ENCODE measurements at regions not wholly inside any gene's neighbourhood (a gene's known extent, or its start where the extent isn't known, plus 50 kb on each side); places are given as distances from the start of the nearest gene placed in this dataset.

DNA sequence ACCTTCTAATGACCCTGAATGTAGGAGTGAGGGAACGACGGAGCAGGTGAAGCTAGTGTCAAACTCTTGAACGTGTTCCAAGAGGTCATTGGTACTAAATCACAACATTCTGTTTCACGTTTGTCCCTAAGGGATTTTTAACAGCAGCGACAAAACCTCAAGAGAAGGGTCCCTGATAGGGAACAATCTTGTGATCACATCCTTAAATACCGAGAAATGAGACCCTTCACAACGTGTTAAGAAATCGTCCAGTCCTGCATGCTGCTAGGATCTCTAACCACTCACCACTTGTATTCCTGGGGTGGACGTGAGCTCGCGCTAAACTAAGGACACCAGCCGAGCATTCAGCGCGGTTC lies 134.1 kb upstream of the KRAS start:
- peak overlapping the region; percentile 99; the same call in 1 of the 2 replicates for H3K27ac ChIP-seq (ENCODE audit: low read depth)
- no peak for TF ChIP-seq ZNF114 (CRISPR knock-in tag; IDR thresholded peaks at IDR 0.05)
- no peak for TF ChIP-seq CREB1 (CRISPR knock-in tag; IDR thresholded peaks at IDR 0.05; ENCODE audit: low read depth)
- TF ChIP-seq, protein P1, sequence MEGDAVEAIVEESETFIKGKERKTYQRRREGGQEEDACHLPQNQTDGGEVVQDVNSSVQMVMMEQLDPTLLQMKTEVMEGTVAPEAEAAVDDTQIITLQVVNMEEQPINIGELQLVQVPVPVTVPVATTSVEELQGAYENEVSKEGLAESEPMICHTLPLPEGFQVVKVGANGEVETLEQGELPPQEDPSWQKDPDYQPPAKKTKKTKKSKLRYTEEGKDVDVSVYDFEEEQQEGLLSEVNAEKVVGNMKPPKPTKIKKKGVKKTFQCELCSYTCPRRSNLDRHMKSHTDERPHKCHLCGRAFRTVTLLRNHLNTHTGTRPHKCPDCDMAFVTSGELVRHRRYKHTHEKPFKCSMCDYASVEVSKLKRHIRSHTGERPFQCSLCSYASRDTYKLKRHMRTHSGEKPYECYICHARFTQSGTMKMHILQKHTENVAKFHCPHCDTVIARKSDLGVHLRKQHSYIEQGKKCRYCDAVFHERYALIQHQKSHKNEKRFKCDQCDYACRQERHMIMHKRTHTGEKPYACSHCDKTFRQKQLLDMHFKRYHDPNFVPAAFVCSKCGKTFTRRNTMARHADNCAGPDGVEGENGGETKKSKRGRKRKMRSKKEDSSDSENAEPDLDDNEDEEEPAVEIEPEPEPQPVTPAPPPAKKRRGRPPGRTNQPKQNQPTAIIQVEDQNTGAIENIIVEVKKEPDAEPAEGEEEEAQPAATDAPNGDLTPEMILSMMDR (conservative IDR thresholded peaks at IDR 0.05; ENCODE audit: low read depth in 2 of 2) = no peak
- TF ChIP-seq, protein P2, sequence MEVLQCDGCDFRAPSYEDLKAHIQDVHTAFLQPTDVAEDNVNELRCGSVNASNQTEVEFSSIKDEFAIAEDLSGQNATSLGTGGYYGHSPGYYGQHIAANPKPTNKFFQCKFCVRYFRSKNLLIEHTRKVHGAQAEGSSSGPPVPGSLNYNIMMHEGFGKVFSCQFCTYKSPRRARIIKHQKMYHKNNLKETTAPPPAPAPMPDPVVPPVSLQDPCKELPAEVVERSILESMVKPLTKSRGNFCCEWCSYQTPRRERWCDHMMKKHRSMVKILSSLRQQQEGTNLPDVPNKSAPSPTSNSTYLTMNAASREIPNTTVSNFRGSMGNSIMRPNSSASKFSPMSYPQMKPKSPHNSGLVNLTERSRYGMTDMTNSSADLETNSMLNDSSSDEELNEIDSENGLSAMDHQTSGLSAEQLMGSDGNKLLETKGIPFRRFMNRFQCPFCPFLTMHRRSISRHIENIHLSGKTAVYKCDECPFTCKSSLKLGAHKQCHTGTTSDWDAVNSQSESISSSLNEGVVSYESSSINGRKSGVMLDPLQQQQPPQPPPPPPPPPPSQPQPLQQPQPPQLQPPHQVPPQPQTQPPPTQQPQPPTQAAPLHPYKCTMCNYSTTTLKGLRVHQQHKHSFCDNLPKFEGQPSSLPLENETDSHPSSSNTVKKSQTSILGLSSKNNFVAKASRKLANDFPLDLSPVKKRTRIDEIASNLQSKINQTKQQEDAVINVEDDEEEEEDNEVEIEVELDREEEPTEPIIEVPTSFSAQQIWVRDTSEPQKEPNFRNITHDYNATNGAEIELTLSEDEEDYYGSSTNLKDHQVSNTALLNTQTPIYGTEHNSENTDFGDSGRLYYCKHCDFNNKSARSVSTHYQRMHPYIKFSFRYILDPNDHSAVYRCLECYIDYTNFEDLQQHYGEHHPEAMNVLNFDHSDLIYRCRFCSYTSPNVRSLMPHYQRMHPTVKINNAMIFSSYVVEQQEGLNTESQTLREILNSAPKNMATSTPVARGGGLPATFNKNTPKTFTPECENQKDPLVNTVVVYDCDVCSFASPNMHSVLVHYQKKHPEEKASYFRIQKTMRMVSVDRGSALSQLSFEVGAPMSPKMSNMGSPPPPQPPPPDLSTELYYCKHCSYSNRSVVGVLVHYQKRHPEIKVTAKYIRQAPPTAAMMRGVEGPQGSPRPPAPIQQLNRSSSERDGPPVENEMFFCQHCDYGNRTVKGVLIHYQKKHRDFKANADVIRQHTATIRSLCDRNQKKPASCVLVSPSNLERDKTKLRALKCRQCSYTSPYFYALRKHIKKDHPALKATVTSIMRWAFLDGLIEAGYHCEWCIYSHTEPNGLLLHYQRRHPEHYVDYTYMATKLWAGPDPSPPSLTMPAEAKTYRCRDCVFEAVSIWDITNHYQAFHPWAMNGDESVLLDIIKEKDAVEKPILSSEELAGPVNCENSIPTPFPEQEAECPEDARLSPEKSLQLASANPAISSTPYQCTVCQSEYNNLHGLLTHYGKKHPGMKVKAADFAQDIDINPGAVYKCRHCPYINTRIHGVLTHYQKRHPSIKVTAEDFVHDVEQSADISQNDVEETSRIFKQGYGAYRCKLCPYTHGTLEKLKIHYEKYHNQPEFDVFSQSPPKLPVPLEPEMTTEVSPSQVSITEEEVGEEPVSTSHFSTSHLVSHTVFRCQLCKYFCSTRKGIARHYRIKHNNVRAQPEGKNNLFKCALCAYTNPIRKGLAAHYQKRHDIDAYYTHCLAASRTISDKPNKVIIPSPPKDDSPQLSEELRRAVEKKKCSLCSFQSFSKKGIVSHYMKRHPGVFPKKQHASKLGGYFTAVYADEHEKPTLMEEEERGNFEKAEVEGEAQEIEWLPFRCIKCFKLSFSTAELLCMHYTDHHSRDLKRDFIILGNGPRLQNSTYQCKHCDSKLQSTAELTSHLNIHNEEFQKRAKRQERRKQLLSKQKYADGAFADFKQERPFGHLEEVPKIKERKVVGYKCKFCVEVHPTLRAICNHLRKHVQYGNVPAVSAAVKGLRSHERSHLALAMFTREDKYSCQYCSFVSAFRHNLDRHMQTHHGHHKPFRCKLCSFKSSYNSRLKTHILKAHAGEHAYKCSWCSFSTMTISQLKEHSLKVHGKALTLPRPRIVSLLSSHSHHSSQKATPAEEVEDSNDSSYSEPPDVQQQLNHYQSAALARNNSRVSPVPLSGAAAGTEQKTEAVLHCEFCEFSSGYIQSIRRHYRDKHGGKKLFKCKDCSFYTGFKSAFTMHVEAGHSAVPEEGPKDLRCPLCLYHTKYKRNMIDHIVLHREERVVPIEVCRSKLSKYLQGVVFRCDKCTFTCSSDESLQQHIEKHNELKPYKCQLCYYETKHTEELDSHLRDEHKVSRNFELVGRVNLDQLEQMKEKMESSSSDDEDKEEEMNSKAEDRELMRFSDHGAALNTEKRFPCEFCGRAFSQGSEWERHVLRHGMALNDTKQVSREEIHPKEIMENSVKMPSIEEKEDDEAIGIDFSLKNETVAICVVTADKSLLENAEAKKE (CRISPR knock-in tag; IDR thresholded peaks at IDR 0.05) = no peak
- no peaks in the 10 kb centered on the region for H3K9me3 Mint-ChIP-seq
- peak overlapping the region; percentile 85 for H3K4me2 ChIP-seq
- H3F3A ChIP-seq (replicated peaks; ENCODE audit: low read depth) = no peaks in the 10 kb centered on the region
- peaks cover 23% of the 10 kb centered on the region for H3K27me3 Mint-ChIP-seq (ENCODE audit: insufficient read depth, low read depth, poor library complexity)
- no peaks in the 10 kb centered on the region for H3K79me2 ChIP-seq (replicated peaks; ENCODE audit: insufficient read depth)
- ATAC-seq (no peak), DNase-seq (ENCODE audit: low spot score) (peak; percentile 10)
- peaks cover 15% of the 10 kb centered on the region for H3K4me1 Mint-ChIP-seq
- H3K36me3 ChIP-seq (ENCODE audit: insufficient read depth) = no peaks in the 10 kb centered on the region
- peak overlapping the region; percentile 99 for H3K27ac Mint-ChIP-seq
- peak overlapping the region; percentile 91 for H3K4me3 Mint-ChIP-seq
- peak overlapping the region; percentile 62 for H3K4me3 ChIP-seq
- no peaks in the 10 kb centered on the region; the same call in 2 of the 3 replicates for H3K36me3 Mint-ChIP-seq (ENCODE audit: low read depth)
- H3K27me3 ChIP-seq (ENCODE audit: insufficient read depth) = peaks cover 22% of the 10 kb centered on the region
- peaks cover 10% of the 10 kb centered on the region; the same call in 1 of the 2 replicates for H3K4me1 ChIP-seq (ENCODE audit: insufficient read depth)
- H4K20me1 ChIP-seq (replicated peaks; ENCODE audit: insufficient read depth) = no peaks in the 10 kb centered on the region
- no peak overlapping the region for H2AFZ ChIP-seq
- H3K9me2 ChIP-seq (ENCODE audit: insufficient read depth) = no peaks in the 10 kb centered on the region

All from GM23338 (cell line).